H1 (cell line): ENCODE measurements at regions not wholly inside any gene's neighbourhood (a gene's known extent, or its start where the extent isn't known, plus 50 kb on each side); places are given as distances from the start of the nearest gene placed in this dataset.

Experiments
- BCL11A ChIP-seq, 2 experiments: IDR thresholded peaks; one replicate each; pipeline ENCODE4 v1.6.1; 2011; ENCODE audit warnings: low read depth in 2 of 2, low read length in 2 of 2, mild to moderate bottlenecking in 2 of 2
- BRCA1 ChIP-seq: IDR thresholded peaks from 2 replicates; pipeline ENCODE4 v1.6.1; 2012; ENCODE audit warnings: low read depth, low read length, improper control_type of control experiment
- PHF8 ChIP-seq: fragments of 200-600 bp; sonication (generic); conservative IDR thresholded peaks from 2 replicates; pipeline ENCODE4 v1.7.1; 2012; ENCODE audit warnings: low read depth, mild to moderate bottlenecking, inconsistent platforms, low read length, moderate library complexity

DNA sequence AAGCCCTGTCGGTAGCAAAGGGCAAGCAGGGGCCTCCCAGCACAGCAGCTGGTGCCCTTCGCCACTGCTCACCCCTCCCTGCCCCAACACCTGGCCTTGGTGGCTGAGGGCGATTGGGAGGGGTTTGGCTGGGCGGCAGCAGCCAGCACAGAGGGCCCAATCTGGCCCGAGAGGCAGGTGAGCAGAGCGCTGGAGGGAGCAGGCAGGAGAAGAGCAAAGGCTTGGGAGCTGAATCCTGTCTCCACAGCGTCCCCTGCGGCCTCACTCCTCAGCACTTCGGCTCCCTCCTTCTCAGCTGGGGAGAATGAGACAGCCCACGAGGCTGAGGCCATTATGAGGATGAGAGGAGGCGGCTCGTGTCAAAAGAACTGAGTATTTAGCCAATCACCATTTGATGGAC lies 74.9 kb upstream of the TAF1B start (continued):
- TF ChIP-seq BRCA1 = no peak
- no peak for TF ChIP-seq BCL11A (IDR thresholded peaks at IDR 0.05; ENCODE audit: low read depth in 2 of 2, low read length in 2 of 2)
- no peak for TF ChIP-seq PHF8
